H1 (cell line): ENCODE measurements at regions not wholly inside any gene's neighbourhood (a gene's known extent, or its start where the extent isn't known, plus 50 kb on each side); places are given as distances from the start of the nearest gene placed in this dataset.

Source experiments
- CTCF ChIA-PET: fragments of 300-600 bp; sonication (Branson Sonifier 250); formaldehyde crosslinking; loops from one replicate; lab custom pipeline; 2021; ENCODE audit not compliant: partially characterized antibody; lab: Charles Lee
- POLR2A ChIA-PET: fragments of 300-600 bp; sonication (Branson Sonifier 250); formaldehyde crosslinking; loops from one replicate; lab custom pipeline; 2021; ENCODE audit warnings: inconsistent platforms; ENCODE audit not compliant: partially characterized antibody; lab: Charles Lee
- DNase-seq, 2 experiments: peaks; one replicate each; pipeline versions ENCODE4 v3.0.0 to v3.0.0-alpha.2; 2010 to 2022; ENCODE audit warnings: low spot score in 2 of 2, low read depth in 1 of 2, mixed read lengths in 1 of 2
- FAIRE-seq: peaks from 2 replicates; lab custom pipeline; 2011; peaks lifted over from hg19 to GRCh38; lab: Jason Lieb, UNC
- H2AFZ ChIP-seq: 2 replicates; pipeline ENCODE4 v1.8.1; 2012; ENCODE audit warnings: low read length, inconsistent platforms
- H2AK5ac ChIP-seq: 2 replicates; pipeline ENCODE4 v1.6.1; 2013; ENCODE audit warnings: low read depth, low read length
- H2BK120ac ChIP-seq: replicated peaks from 2 replicates; pipeline ENCODE3; 2013; ENCODE audit warnings: low read depth, low read length, inconsistent platforms
- H2BK12ac ChIP-seq: 2 replicates; pipeline ENCODE4 v1.6.1; 2013; ENCODE audit warnings: low read depth, low read length
- H2BK15ac ChIP-seq: 2 replicates; pipeline ENCODE4 v1.6.1; 2013; ENCODE audit warnings: low read length
- H2BK20ac ChIP-seq: 2 replicates; pipeline ENCODE4 v1.6.1; 2013; ENCODE audit warnings: low read length
- H2BK5ac ChIP-seq: 2 replicates; pipeline ENCODE4 v1.6.1; 2013; ENCODE audit warnings: low read depth, low read length
- H3K14ac ChIP-seq: 2 replicates; pipeline ENCODE4 v1.6.1; 2013; ENCODE audit warnings: inconsistent platforms; ENCODE audit not compliant: insufficient read length
- H3K18ac ChIP-seq: 2 replicates; pipeline ENCODE4 v1.6.1; 2013; ENCODE audit warnings: low read length; ENCODE audit errors: extremely low read depth
- H3K23ac ChIP-seq: 2 replicates; pipeline ENCODE4 v1.6.1; 2013; ENCODE audit warnings: inconsistent platforms; ENCODE audit not compliant: insufficient read length
- H3K23me2 ChIP-seq: 2 replicates; pipeline ENCODE4 v1.6.1; 2013; ENCODE audit warnings: low read depth, low read length
- H3K27ac ChIP-seq: 2 replicates; pipeline ENCODE4 v1.6.1; 2011; ENCODE audit warnings: low read depth, low read length, inconsistent platforms
- H3K27me3 ChIP-seq, 4 experiments: replicated peaks in 1 of 4; 1 replicate in 1 of 4; 2 replicates in 3 of 4; pipeline versions ENCODE4 v1.6.1 to v1.8.1; 2011 to 2013; ENCODE audit warnings: low read length in 3 of 4, mild to moderate bottlenecking in 3 of 4, inconsistent platforms in 2 of 4, mixed read lengths in 2 of 4, moderate library complexity in 1 of 4; ENCODE audit not compliant: control insufficient read depth in 3 of 4, insufficient read depth in 3 of 4; ENCODE audit errors: extremely low read depth in 1 of 4
- H3K36me3 ChIP-seq, 4 experiments: 2 replicates each; pipeline versions ENCODE4 v1.6.1 to v1.8.1; 2011 to 2013; ENCODE audit warnings: mild to moderate bottlenecking in 4 of 4, low read length in 3 of 4, moderate library complexity in 2 of 4, control low read depth in 1 of 4, inconsistent platforms in 1 of 4; ENCODE audit not compliant: insufficient read depth in 4 of 4, control insufficient read depth in 2 of 4
- H3K4ac ChIP-seq: replicated peaks from 2 replicates; pipeline ENCODE3; 2013; ENCODE audit warnings: low read length, low read depth, mixed read lengths, inconsistent platforms; ENCODE audit not compliant: insufficient read length
- H3K4me1 ChIP-seq, 4 experiments: replicated peaks in 1 of 4; 1 replicate in 1 of 4; 2 replicates in 3 of 4; pipeline versions ENCODE4 v1.6.1 to v1.8.1; 2011 to 2013; ENCODE audit warnings: low read length in 3 of 4, inconsistent platforms in 2 of 4, mixed read lengths in 1 of 4; ENCODE audit not compliant: insufficient read depth in 4 of 4, control insufficient read depth in 3 of 4
- H3K4me2 ChIP-seq, 2 experiments: 2 replicates each; pipeline versions ENCODE4 v1.6.1 to v1.8.1; 2011 to 2013; ENCODE audit warnings: low read depth in 2 of 2, low read length in 2 of 2, control low read depth in 1 of 2, inconsistent platforms in 1 of 2, mild to moderate bottlenecking in 1 of 2; ENCODE audit not compliant: insufficient read depth in 1 of 2
- H3K4me3 ChIP-seq, 4 experiments: fragments of 200-600, 300-600 bp in 1 of 4; sonication (generic), shearing (Covaris generic), sonication (Bioruptor Twin) in 1 of 4; 2 replicates each; pipeline versions ENCODE4 v1.5.1 to v1.8.1; 2011 to 2016; ENCODE audit warnings: low read length in 4 of 4, low read depth in 3 of 4, control low read depth in 2 of 4, inconsistent platforms in 2 of 4, mild to moderate bottlenecking in 2 of 4, mixed read lengths in 1 of 4, moderate library complexity in 1 of 4; ENCODE audit not compliant: insufficient read depth in 2 of 4; ENCODE audit errors: extremely low read depth in 1 of 4
- H3K56ac ChIP-seq: replicated peaks from 2 replicates; pipeline ENCODE3; 2013; ENCODE audit warnings: low read depth, mild to moderate bottlenecking, mixed read lengths, low read length, inconsistent platforms; ENCODE audit not compliant: insufficient read length
- H3K79me1 ChIP-seq: 2 replicates; pipeline ENCODE4 v1.6.1; 2013; ENCODE audit warnings: low read depth, low read length, control low read depth
- H3K79me2 ChIP-seq, 2 experiments: 2 replicates each; pipeline versions ENCODE4 v1.6.1 to v1.8.1; 2012 to 2013; ENCODE audit warnings: low read length in 2 of 2, mild to moderate bottlenecking in 2 of 2, inconsistent platforms in 1 of 2; ENCODE audit not compliant: insufficient read depth in 2 of 2, control insufficient read depth in 1 of 2
- H3K9ac ChIP-seq, 4 experiments: replicated peaks in 1 of 4; 1 replicate in 1 of 4; 2 replicates in 3 of 4; pipeline versions ENCODE4 v1.6.1 to v1.8.1; 2011 to 2013; ENCODE audit warnings: low read depth in 3 of 4, low read length in 3 of 4, control low read depth in 2 of 4, mild to moderate bottlenecking in 2 of 4, moderate library complexity in 2 of 4, inconsistent platforms in 1 of 4; ENCODE audit errors: extremely low read depth in 1 of 4
- H3K9me3 ChIP-seq, 2 experiments: 2 replicates each; pipeline versions ENCODE4 v1.6.1 to v1.8.1; 2012 to 2013; ENCODE audit warnings: mild to moderate bottlenecking in 2 of 2, moderate library complexity in 2 of 2, control low read depth in 1 of 2, inconsistent platforms in 1 of 2, low read depth in 1 of 2, low read length in 1 of 2, mixed read lengths in 1 of 2; ENCODE audit not compliant: insufficient read depth in 2 of 2
- H4K20me1 ChIP-seq, 2 experiments: replicated peaks in 1 of 2; 2 replicates each; pipeline versions ENCODE3 to v1.8.1; 2011 to 2013; ENCODE audit warnings: inconsistent platforms in 2 of 2, low read length in 2 of 2, mild to moderate bottlenecking in 1 of 2; ENCODE audit not compliant: insufficient read depth in 2 of 2, control insufficient read depth in 1 of 2
- H4K5ac ChIP-seq: 2 replicates; pipeline ENCODE4 v1.6.1; 2013; ENCODE audit warnings: low read length, low read depth, mixed read lengths, inconsistent platforms; ENCODE audit not compliant: insufficient read length
- H4K8ac ChIP-seq: 2 replicates; pipeline ENCODE4 v1.8.0; 2013; ENCODE audit warnings: mild to moderate bottlenecking, moderate library complexity, low read length, inconsistent platforms; ENCODE audit not compliant: insufficient read depth; ENCODE audit errors: extremely low read depth
- H4K91ac ChIP-seq: replicated peaks from 2 replicates; pipeline ENCODE3; 2013; ENCODE audit warnings: low read length, mixed read lengths, inconsistent platforms; ENCODE audit not compliant: insufficient read length
- GABPA ChIP-seq: IDR thresholded peaks from 2 replicates; pipeline ENCODE4 v1.6.1; 2011; ENCODE audit warnings: mild to moderate bottlenecking, low read length, moderate library complexity, borderline replicate concordance; ENCODE audit not compliant: insufficient read depth
- TAF7 ChIP-seq: optimal IDR thresholded peaks from 2 replicates; pipeline ENCODE3; 2011; ENCODE audit warnings: low read depth, mild to moderate bottlenecking, inconsistent platforms, low read length, moderate library complexity, borderline replicate concordance
- WGBS, 2 experiments: shearing (Covaris generic) in 1 of 2; methylation state at CpG; one replicate each; pipeline versions ENCODE4 v1.1.6 to v1.1.7; 2013 to 2015; ENCODE audit warnings: low lambda C conversion rate in 2 of 2, mixed read lengths in 2 of 2, inconsistent platforms in 1 of 2, low coverage in 1 of 2, missing lambda C conversion rate in 1 of 2; ENCODE audit not compliant: insufficient replicate concordance in 2 of 2, insufficient coverage in 1 of 2, insufficient read length in 1 of 2; ENCODE audit errors: extremely low coverage in 1 of 2, missing lambda C conversion rate in 1 of 2; 5-methylcytosine and 5-hydroxymethylcytosine counted together

- Histone ChIP-seq H3K14ac (no peak overlapping the region), H3K27ac (no peak overlapping the region), H3K4ac (no peak overlapping the region), H3K4me2 (no peak overlapping the region), H2BK15ac (no peak overlapping the region), H4K5ac (no peak overlapping the region), H3K36me3 (no peaks in the 10 kb centered on the region), H3K9ac (no peak overlapping the region), H2BK120ac (no peak overlapping the region), H3K79me1 (no peaks in the 10 kb centered on the region), H4K20me1 (no peaks in the 10 kb centered on the region), H2BK5ac (no peak overlapping the region), H3K4me1 (no peaks in the 10 kb centered on the region), H2BK12ac (no peak overlapping the region), H3K23me2 (no peaks in the 10 kb centered on the region), H2AK5ac (no peak overlapping the region), H3K27me3 (no peaks in the 10 kb centered on the region), H2BK20ac (no peak overlapping the region), H3K23ac (no peak overlapping the region), H3K79me2 (no peaks in the 10 kb centered on the region), H3K18ac (no peak overlapping the region), H3K4me3 (no peak overlapping the region), H2AFZ (no peak overlapping the region), H4K8ac (no peak overlapping the region), H3K56ac (no peak overlapping the region), H4K91ac (no peak overlapping the region), H3K9me3 (peaks cover 12 to 15% of the 10 kb centered on the region in 2 experiments)
- TF ChIP-seq TAF7 = no peak
- no peak for TF ChIP-seq GABPA
- ChIA-PET CTCF (interaction anchor here (0.7 kb wide), 1 partner anchor 159 kb away, joined by 3 read pairs; no protein-coding TSS in a partner anchor), POLR2A (no interaction called here)
- WGBS, 2 experiments = 84% methylated on average over 1 of the region's 1 CpG; no CpG with 5 or more reads in 1 of the 2 experiments
- no peak for FAIRE-seq
- no peak for DNase-seq
Measured at GRCh38 chr14:25340882-25341281, 290.9 kb upstream of the STXBP6 start.
